ENCODE measurements at regions not wholly inside any gene's neighbourhood (a gene's known extent, or its start where the extent isn't known, plus 50 kb on each side); places are given as distances from the start of the nearest gene placed in this dataset.
"Not testable (repeated sequence)": the region's sequence is repeated elsewhere in the genome, so short reads cannot be mapped to it uniquely, and the experiment has no call there.

DNA sequence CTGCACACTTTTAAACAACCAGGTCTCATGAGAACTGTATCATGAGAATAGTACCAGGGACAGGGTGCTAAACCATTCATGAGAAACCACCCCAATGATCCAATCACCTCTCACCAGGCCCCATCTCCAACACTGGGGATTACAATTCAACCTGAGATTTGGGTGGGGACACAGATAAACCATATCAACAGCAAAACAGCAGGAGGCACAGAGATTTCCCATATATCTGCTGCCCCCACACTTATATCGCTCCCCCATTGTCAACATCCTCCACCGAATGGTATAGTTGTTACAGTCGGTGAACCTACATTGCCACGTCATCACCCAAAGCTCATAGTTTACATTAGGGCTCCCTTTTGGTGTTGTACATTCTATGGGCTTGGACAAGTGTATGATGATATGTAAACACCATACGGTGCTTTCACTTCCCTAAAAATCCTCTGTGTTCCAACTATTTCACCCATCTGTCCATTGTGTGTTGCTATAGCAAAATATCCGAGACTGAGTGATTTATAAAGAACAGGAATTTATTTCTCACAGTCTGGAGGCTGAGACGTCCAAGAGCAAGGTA is 224.8 kb downstream of the FAM43A start:
- Mint-ChIP-seq H3K27ac (no peak overlapping the region), H3K9me3 (no peaks in the 10 kb centered on the region), H3K36me3 (ENCODE audit: low read depth) (no peaks in the 10 kb centered on the region)

DNA sequence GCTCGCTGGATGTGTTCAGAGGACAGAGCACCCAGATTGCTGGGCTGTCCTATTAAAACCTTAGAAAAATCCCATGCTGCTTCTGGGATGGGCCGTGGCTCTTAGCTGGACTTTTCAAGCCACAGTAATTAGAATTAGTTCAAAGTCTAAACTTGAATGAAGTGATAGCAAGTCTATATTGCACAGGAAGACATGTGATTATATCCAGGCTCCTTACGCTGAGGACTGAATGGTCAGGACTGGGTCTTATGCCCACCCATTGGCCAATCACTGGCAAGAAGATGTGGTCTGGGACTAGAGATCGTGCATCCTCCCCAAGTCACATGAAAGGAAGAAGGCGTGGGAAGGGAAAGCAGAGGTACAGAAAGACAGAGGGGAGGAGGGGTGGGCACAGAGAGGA is 227.6 kb downstream of the FAM43A start:
- no peaks in the 10 kb centered on the region for H3K36me3 Mint-ChIP-seq (ENCODE audit: low read depth)
- no peak overlapping the region for H3K4me3 Mint-ChIP-seq
- peaks cover 27% of the 10 kb centered on the region for H3K27me3 Mint-ChIP-seq (ENCODE audit: low read depth, poor library complexity)
- H3K9me3 Mint-ChIP-seq: no peaks in the 10 kb centered on the region
- DNase-seq: no peak
- TF ChIP-seq, protein P1, sequence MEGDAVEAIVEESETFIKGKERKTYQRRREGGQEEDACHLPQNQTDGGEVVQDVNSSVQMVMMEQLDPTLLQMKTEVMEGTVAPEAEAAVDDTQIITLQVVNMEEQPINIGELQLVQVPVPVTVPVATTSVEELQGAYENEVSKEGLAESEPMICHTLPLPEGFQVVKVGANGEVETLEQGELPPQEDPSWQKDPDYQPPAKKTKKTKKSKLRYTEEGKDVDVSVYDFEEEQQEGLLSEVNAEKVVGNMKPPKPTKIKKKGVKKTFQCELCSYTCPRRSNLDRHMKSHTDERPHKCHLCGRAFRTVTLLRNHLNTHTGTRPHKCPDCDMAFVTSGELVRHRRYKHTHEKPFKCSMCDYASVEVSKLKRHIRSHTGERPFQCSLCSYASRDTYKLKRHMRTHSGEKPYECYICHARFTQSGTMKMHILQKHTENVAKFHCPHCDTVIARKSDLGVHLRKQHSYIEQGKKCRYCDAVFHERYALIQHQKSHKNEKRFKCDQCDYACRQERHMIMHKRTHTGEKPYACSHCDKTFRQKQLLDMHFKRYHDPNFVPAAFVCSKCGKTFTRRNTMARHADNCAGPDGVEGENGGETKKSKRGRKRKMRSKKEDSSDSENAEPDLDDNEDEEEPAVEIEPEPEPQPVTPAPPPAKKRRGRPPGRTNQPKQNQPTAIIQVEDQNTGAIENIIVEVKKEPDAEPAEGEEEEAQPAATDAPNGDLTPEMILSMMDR (IDR thresholded peaks at IDR 0.05): no peak
- H3K27ac Mint-ChIP-seq: no peak overlapping the region
- no peaks in the 10 kb centered on the region for H3K4me1 Mint-ChIP-seq

More for the DNA sequence above, 224.8 kb downstream of the FAM43A start:
- no peak overlapping the region for H3K4me3 Mint-ChIP-seq
- H3K27me3 Mint-ChIP-seq (ENCODE audit: low read depth, poor library complexity): peaks cover 27% of the 10 kb centered on the region
- H3K4me1 Mint-ChIP-seq: peaks cover 7% of the 10 kb centered on the region
- TF ChIP-seq, protein P1 (IDR thresholded peaks at IDR 0.05): no peak
- DNase-seq: no peak

GRCh38 chr3:194924889-194925288 is 239.2 kb downstream of the FAM43A start:
- peaks cover 13% of the 10 kb centered on the region for H3K4me1 Mint-ChIP-seq
- not testable (repeated sequence) for H3K36me3 Mint-ChIP-seq (ENCODE audit: low read depth); H3K27ac Mint-ChIP-seq; H3K4me3 Mint-ChIP-seq; H3K9me3 Mint-ChIP-seq; DNase-seq
- peaks cover 13% of the 10 kb centered on the region for H3K27me3 Mint-ChIP-seq (ENCODE audit: low read depth, poor library complexity)

DNA sequence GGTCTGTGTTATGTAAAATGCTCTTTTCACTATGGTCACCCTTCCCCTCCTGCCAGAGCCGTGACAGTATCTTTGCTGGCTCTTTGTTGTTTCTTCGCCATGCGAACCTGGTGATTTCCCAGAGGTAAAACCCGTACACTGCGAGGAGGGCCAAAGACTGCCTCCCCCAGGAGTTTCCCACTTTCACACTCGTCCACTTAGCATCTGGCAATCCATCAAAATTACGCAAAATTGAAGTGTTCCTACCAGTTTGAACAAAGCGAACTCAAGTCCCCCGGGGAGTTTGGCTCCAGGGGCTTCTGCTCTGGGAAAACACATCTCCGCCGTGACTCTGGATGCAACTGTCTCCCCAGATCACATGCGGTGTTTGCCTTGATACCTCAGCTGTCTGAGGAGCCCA is 239.9 kb downstream of the FAM43A start:
- Mint-ChIP-seq H3K9me3 (peaks cover 9% of the 10 kb centered on the region), H3K4me1 (peaks cover 17% of the 10 kb centered on the region), H3K36me3 (ENCODE audit: low read depth) (no peaks in the 10 kb centered on the region), H3K4me3 (no peak overlapping the region), H3K27ac (no peak overlapping the region), H3K27me3 (ENCODE audit: low read depth, poor library complexity) (peaks cover 13% of the 10 kb centered on the region)
- no peak for DNase-seq
- TF ChIP-seq, protein P1 (IDR thresholded peaks at IDR 0.05): no peak

DNA sequence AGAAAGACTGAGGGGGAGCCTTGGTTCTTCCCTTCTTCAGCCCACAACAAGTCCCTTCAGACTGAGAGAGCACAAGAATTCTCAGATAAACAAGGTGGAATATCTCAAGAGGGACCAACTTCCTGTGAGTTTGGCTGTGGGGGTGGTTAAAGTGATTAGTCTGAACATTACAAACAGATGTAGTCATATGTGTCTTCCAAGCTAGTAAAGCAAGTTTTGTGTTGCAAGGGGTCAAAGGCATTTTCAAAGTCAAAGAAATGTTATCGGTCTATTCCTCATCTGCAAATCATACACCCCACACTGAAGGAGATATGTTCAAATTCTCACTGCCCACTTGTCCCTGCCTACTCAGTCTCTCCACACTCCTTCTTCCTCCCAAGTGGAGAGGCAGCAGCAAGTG is 242.5 kb downstream of the FAM43A start:
- H3K36me3 Mint-ChIP-seq (ENCODE audit: low read depth): peaks cover 5% of the 10 kb centered on the region
- no peak overlapping the region for H3K27ac Mint-ChIP-seq
- no peak overlapping the region for H3K4me3 Mint-ChIP-seq
- peaks cover 27% of the 10 kb centered on the region for H3K9me3 Mint-ChIP-seq
- H3K27me3 Mint-ChIP-seq (ENCODE audit: low read depth, poor library complexity): peaks cover 23% of the 10 kb centered on the region
- peaks cover 28% of the 10 kb centered on the region for H3K4me1 Mint-ChIP-seq
- TF ChIP-seq, protein P1 (IDR thresholded peaks at IDR 0.05): no peak
- no peak for DNase-seq

DNA sequence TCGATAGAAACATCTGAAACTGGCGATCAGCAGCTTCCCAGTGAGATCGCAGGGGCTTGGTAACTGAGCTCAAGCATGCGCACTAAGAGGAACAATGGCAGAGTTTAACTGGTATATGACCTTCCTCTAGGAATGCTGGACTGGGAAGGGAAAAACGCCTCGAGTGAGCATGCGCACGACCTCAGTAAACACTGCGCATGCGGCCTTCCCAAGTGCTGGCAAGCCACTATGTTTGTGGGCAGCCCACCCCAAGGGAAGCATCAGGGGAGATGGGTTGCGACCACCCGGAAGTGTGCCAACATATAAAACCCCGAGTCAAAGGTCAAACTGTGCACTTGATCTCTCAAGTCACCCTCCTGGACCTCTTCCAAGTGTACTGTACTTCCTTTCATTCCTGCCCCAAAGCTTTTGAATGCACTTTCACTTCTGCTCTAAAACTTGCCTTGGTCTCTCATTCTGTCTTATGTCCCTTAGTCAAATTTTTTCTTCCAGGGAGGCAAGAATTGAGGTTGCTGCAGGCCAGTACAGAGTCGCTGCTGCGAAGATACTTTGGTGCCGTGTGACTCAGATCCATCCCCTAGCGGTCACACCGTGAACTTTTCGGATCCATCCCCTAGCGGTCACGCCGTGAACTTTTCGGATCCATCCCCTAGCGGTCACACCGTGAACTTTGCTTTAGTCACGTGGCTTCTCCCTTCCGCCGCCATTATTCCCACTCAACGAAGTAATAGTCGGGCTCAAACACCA is 243.3 kb downstream of the FAM43A start:
- Mint-ChIP-seq H3K27me3 (ENCODE audit: low read depth, poor library complexity) (peaks cover 26% of the 10 kb centered on the region), H3K9me3 (peaks cover 32% of the 10 kb centered on the region)
- TF ChIP-seq, protein P1 (IDR thresholded peaks at IDR 0.05): peak; percentile 67

More for the DNA sequence above, 243.3 kb downstream of the FAM43A start:
- H3K36me3 Mint-ChIP-seq (ENCODE audit: low read depth): peaks cover 5% of the 10 kb centered on the region
- H3K27ac Mint-ChIP-seq: no peak overlapping the region
- peak; percentile 34 for DNase-seq
- peaks cover 28% of the 10 kb centered on the region for H3K4me1 Mint-ChIP-seq
- H3K4me3 Mint-ChIP-seq: no peak overlapping the region

Data from nephron progenitor cell (in vitro differentiated cells).